Vagina (tissue), 2 donors: ENCODE measurements at regions not wholly inside any gene's neighbourhood (a gene's known extent, or its start where the extent isn't known, plus 50 kb on each side); places are given as distances from the start of the nearest gene placed in this dataset.

Experiments used
- DNase-seq, 2 donors: peaks; one replicate each; pipeline ENCODE4 v3.0.0-alpha.2; 2017; ENCODE audit errors: extremely low spot score in 2 of 2
- H3K27ac ChIP-seq: fragments of 200-600 bp; sonication (generic); one replicate; pipeline ENCODE4 v1.5.1; 2019
- H3K27me3 ChIP-seq: fragments of 200-600 bp; sonication (generic); one replicate; pipeline ENCODE4 v1.5.1; 2019
- H3K36me3 ChIP-seq, 2 donors: fragments of 200-600 bp; sonication (generic); one replicate each; pipeline ENCODE4 v1.5.1; 2017 to 2019
- H3K4me1 ChIP-seq: fragments of 200-600 bp; sonication (generic); one replicate; pipeline ENCODE4 v1.5.1; 2019
- H3K4me3 ChIP-seq, 2 donors: fragments of 200-600 bp; sonication (generic); 1 replicate in 1 of 2; 2 replicates in 1 of 2; pipeline ENCODE4 v1.5.1; 2016 to 2019
- H3K9me3 ChIP-seq: fragments of 200-600 bp; sonication (generic); one replicate; pipeline ENCODE4 v1.5.1; 2019
- CTCF ChIP-seq, 3 experiments: fragments of 450-650 bp in 2 of 3; fragments of 200-600 bp in 1 of 3; sonication (generic) in 1 of 3; IDR thresholded peaks; one replicate each; pipeline ENCODE4 v1.5.1; 2017 to 2019; ENCODE audit warnings: antibody characterized with exemption in 3 of 3, mild to moderate bottlenecking in 2 of 3, moderate library complexity in 2 of 3
- POLR2A ChIP-seq, 2 donors: fragments of 450-650 bp; IDR thresholded peaks; one replicate each; pipeline ENCODE4 v1.6.1; 2017; ENCODE audit warnings: antibody characterized with exemption in 2 of 2, mild to moderate bottlenecking in 2 of 2, moderate library complexity in 2 of 2
- POLR2AphosphoS5 ChIP-seq, 2 donors: sonication (generic); formaldehyde crosslinking; IDR thresholded peaks; one replicate each; pipeline ENCODE4 v1.9.0; 2017; ENCODE audit warnings: antibody characterized with exemption in 2 of 2, mild to moderate bottlenecking in 2 of 2, low read depth in 1 of 2; ENCODE audit not compliant: insufficient read depth in 1 of 2
- intact Hi-C: fragments of 100-400 bp; cut with DNase I; formaldehyde crosslinking; loops from one replicate; pipeline ENCODE4 v1.15.1; 2023

- Histone ChIP-seq H3K27me3 (no peaks in the 10 kb centered on the region), H3K36me3 (no peaks in the 10 kb centered on the region), H3K4me1 (no peaks in the 10 kb centered on the region), H3K9me3 (no peaks in the 10 kb centered on the region), H3K4me3 (no peak overlapping the region), H3K27ac (no peak overlapping the region)
- DNase-seq: no peak
- TF ChIP-seq POLR2A (IDR thresholded peaks at IDR 0.05): no peak
- intact Hi-C loops: loop anchor here (5.0 kb wide), 1 partner anchor 549 kb away; no protein-coding TSS in a partner anchor
Measured at GRCh38 chr2:41543726-41544125, 504.1 kb upstream of the PKDCC start.

- no peak overlapping the region for H3K27ac ChIP-seq
- H3K27me3 ChIP-seq: no peaks in the 10 kb centered on the region
- no peaks in the 10 kb centered on the region for H3K4me1 ChIP-seq
- H3K36me3 ChIP-seq: no peaks in the 10 kb centered on the region
- H3K9me3 ChIP-seq: no peaks in the 10 kb centered on the region
- H3K4me3 ChIP-seq: no peak overlapping the region
- TF ChIP-seq CTCF (IDR thresholded peaks at IDR 0.05) (no peak), POLR2AphosphoS5 (IDR thresholded peaks at IDR 0.05; ENCODE audit: insufficient read depth in 1 of 2, low read depth in 1 of 2) (no peak), POLR2A (IDR thresholded peaks at IDR 0.05) (no peak)
- intact Hi-C loops: loop anchor here (5.0 kb wide), 1 partner anchor 548 kb away; no protein-coding TSS in a partner anchor
- no peak for DNase-seq
Measured at GRCh38 chr2:41544709-41545108, 503.1 kb upstream of the PKDCC start.

- TF ChIP-seq CTCF (IDR thresholded peaks at IDR 0.05) (no peak), POLR2A (IDR thresholded peaks at IDR 0.05) (no peak), POLR2AphosphoS5 (IDR thresholded peaks at IDR 0.05; ENCODE audit: insufficient read depth in 1 of 2, low read depth in 1 of 2) (no peak)
- H3K4me1 ChIP-seq: no peaks in the 10 kb centered on the region
- DNase-seq: no peak
- no peak overlapping the region for H3K27ac ChIP-seq
- H3K9me3 ChIP-seq: no peaks in the 10 kb centered on the region
- no peaks in the 10 kb centered on the region for H3K36me3 ChIP-seq
- intact Hi-C loops: no loop called here
- H3K4me3 ChIP-seq: no peak overlapping the region
- no peaks in the 10 kb centered on the region for H3K27me3 ChIP-seq
Measured at GRCh38 chr2:41546031-41546430, 501.8 kb upstream of the PKDCC start.

GRCh38 chr2:41568648-41569047 lies 479.2 kb upstream of the PKDCC start:
- TF ChIP-seq POLR2AphosphoS5 (IDR thresholded peaks at IDR 0.05; ENCODE audit: insufficient read depth in 1 of 2, low read depth in 1 of 2): no peak
- no peak for TF ChIP-seq POLR2A (IDR thresholded peaks at IDR 0.05)
- no peak for TF ChIP-seq CTCF (IDR thresholded peaks at IDR 0.05)
- Histone ChIP-seq H3K36me3 (no peaks in the 10 kb centered on the region), H3K4me1 (no peaks in the 10 kb centered on the region), H3K27ac (no peak overlapping the region), H3K27me3 (no peaks in the 10 kb centered on the region), H3K9me3 (no peaks in the 10 kb centered on the region), H3K4me3 (no peak overlapping the region)
- DNase-seq: no peak
- intact Hi-C loops: no loop called here

- no peak overlapping the region for H3K4me3 ChIP-seq
- no peaks in the 10 kb centered on the region for H3K36me3 ChIP-seq
- no peak overlapping the region for H3K27ac ChIP-seq
- intact Hi-C loops: no loop called here
- TF ChIP-seq CTCF (IDR thresholded peaks at IDR 0.05) (no peak), POLR2A (IDR thresholded peaks at IDR 0.05) (no peak), POLR2AphosphoS5 (IDR thresholded peaks at IDR 0.05; ENCODE audit: insufficient read depth in 1 of 2, low read depth in 1 of 2) (no peak)
- no peaks in the 10 kb centered on the region for H3K9me3 ChIP-seq
- no peak for DNase-seq
- H3K27me3 ChIP-seq: no peaks in the 10 kb centered on the region
- H3K4me1 ChIP-seq: no peaks in the 10 kb centered on the region
Measured at GRCh38 chr2:41572154-41572553, 475.7 kb upstream of the PKDCC start.

- no peaks in the 10 kb centered on the region for H3K27me3 ChIP-seq
- no peak overlapping the region for H3K4me3 ChIP-seq
- no peaks in the 10 kb centered on the region for H3K4me1 ChIP-seq
- H3K36me3 ChIP-seq: no peaks in the 10 kb centered on the region
- TF ChIP-seq POLR2AphosphoS5 (IDR thresholded peaks at IDR 0.05; ENCODE audit: insufficient read depth in 1 of 2, low read depth in 1 of 2) (no peak), CTCF (IDR thresholded peaks at IDR 0.05) (no peak), POLR2A (IDR thresholded peaks at IDR 0.05) (no peak)
- no peak for DNase-seq
- no peaks in the 10 kb centered on the region for H3K9me3 ChIP-seq
- intact Hi-C loops: no loop called here
- H3K27ac ChIP-seq: no peak overlapping the region
Measured at GRCh38 chr2:41576423-41576822, 471.4 kb upstream of the PKDCC start.
